OCI-LY3 (cell line): ENCODE measurements at regions not wholly inside any gene's neighbourhood (a gene's known extent, or its start where the extent isn't known, plus 50 kb on each side); places are given as distances from the start of the nearest gene placed in this dataset.

Source experiments
- EZH2phosphoT487 ChIP-seq: fragments of 200-600 bp; shearing (Covaris generic); IDR thresholded peaks from 2 replicates; pipeline ENCODE4 v1.6.1; 2018; ENCODE audit warnings: antibody characterized with exemption, mixed run types, low read depth
- TF ChIP-seq, protein P1 (sequence below): fragments of 200-600, 300-600 bp; sonication (generic); IDR thresholded peaks from 2 replicates; pipeline ENCODE4 v1.5.1; 2014; ENCODE audit warnings: antibody characterized with exemption, low read length, low read depth

DNA sequence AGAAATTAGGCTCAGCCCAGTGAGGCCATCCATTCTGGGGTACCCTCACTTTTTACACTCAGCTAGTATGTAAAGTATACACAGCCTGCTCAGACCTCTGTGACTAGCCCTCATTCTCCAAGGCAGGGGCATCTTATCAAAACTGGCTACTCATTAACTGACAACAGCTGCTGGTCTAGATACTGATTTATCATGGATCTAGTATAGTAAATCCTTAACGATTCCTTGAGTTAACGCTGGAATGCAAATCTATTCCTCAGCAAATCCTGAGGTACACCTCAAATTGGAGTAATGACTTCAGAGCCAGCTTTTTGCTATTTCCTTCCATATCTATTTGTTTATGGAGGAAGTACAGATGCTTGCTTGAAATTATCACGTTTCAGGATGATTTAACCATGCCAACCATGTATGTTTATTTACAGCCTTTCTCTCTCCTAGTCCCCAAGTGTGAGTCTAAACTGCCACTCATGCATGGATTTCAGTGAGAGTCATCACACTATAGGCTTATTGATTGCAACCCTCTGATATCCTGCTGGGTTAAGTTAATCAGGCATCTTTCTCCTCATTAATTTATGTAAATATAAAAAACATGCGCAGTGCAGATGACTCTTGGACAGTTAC, 70.2 kb upstream of the DOK6 start:
- TF ChIP-seq, protein P1, sequence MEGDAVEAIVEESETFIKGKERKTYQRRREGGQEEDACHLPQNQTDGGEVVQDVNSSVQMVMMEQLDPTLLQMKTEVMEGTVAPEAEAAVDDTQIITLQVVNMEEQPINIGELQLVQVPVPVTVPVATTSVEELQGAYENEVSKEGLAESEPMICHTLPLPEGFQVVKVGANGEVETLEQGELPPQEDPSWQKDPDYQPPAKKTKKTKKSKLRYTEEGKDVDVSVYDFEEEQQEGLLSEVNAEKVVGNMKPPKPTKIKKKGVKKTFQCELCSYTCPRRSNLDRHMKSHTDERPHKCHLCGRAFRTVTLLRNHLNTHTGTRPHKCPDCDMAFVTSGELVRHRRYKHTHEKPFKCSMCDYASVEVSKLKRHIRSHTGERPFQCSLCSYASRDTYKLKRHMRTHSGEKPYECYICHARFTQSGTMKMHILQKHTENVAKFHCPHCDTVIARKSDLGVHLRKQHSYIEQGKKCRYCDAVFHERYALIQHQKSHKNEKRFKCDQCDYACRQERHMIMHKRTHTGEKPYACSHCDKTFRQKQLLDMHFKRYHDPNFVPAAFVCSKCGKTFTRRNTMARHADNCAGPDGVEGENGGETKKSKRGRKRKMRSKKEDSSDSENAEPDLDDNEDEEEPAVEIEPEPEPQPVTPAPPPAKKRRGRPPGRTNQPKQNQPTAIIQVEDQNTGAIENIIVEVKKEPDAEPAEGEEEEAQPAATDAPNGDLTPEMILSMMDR, result no peak
- TF ChIP-seq EZH2phosphoT487, result no peak
